SU-DHL-6 (cell line): ENCODE measurements at regions not wholly inside any gene's neighbourhood (a gene's known extent, or its start where the extent isn't known, plus 50 kb on each side); places are given as distances from the start of the nearest gene placed in this dataset.

Experiments used
- H2AFZ ChIP-seq: fragments of 200-600 bp; sonication (generic); 2 replicates; pipeline ENCODE4 v1.6.1; 2014; ENCODE audit warnings: low read depth, mild to moderate bottlenecking, moderate library complexity, mixed read lengths, antibody characterized with exemption, low read length; ENCODE audit not compliant: severe bottlenecking
- H3F3A ChIP-seq: fragments of 200-600 bp; shearing (Covaris generic); 2 replicates; pipeline ENCODE4 v1.6.0; 2016; ENCODE audit warnings: antibody characterized with exemption, mild to moderate bottlenecking; ENCODE audit not compliant: insufficient read depth
- H3K27ac ChIP-seq: fragments of 200-600 bp; sonication (generic); 2 replicates; pipeline ENCODE4 v1.5.1; 2016; ENCODE audit warnings: low read depth, mild to moderate bottlenecking, low read length, moderate library complexity, mixed read lengths
- H3K27me3 ChIP-seq: fragments of 200-600 bp; sonication (generic), shearing (Covaris generic); 2 replicates; pipeline ENCODE4 v1.6.0; 2014; ENCODE audit warnings: mild to moderate bottlenecking, low read length
- H3K36me3 ChIP-seq: fragments of 200-600 bp; sonication (generic); 2 replicates; pipeline ENCODE4 v1.6.1; 2014; ENCODE audit warnings: mild to moderate bottlenecking, low read length, mixed read lengths
- H3K4me2 ChIP-seq: fragments of 300-600, 200-600 bp; shearing (Covaris generic), sonication (generic); 2 replicates; pipeline ENCODE4 v1.6.0; 2014; ENCODE audit warnings: low read length, low read depth, mild to moderate bottlenecking; ENCODE audit not compliant: poor library complexity, severe bottlenecking
- H3K4me3 ChIP-seq: fragments of 200-600 bp; sonication (generic); 2 replicates; pipeline ENCODE4 v1.5.1; 2014; ENCODE audit warnings: antibody characterized with exemption, low read length, mild to moderate bottlenecking, mixed read lengths; ENCODE audit not compliant: insufficient read depth, poor library complexity, severe bottlenecking
- H3K79me2 ChIP-seq: fragments of 200-600 bp; sonication (generic); 2 replicates; pipeline ENCODE4 v1.6.1; 2014; ENCODE audit warnings: mild to moderate bottlenecking, low read length, moderate library complexity; ENCODE audit not compliant: insufficient read depth
- H3K9ac ChIP-seq: fragments of 200-600 bp; sonication (generic); 2 replicates; pipeline ENCODE4 v1.7.0; 2014; ENCODE audit warnings: mild to moderate bottlenecking, low read length
- H3K9me2 ChIP-seq: fragments of 200-600 bp; sonication (generic); replicated peaks from 2 replicates; pipeline ENCODE4 v1.6.1; 2014; ENCODE audit warnings: low read length; ENCODE audit not compliant: insufficient read depth
- H3K9me3 ChIP-seq: fragments of 200-600 bp; sonication (generic); 2 replicates; pipeline ENCODE4 v1.6.1; 2014; ENCODE audit warnings: low read length, mixed read lengths; ENCODE audit not compliant: insufficient read depth
- H4K20me1 ChIP-seq: fragments of 200-600 bp; sonication (generic); 2 replicates; pipeline ENCODE4 v1.6.1; 2014; ENCODE audit warnings: low read depth, mild to moderate bottlenecking, antibody characterized with exemption, low read length, moderate library complexity, mixed read lengths
- EZH2phosphoT487 ChIP-seq: fragments of 200-600 bp; sonication (generic), shearing (Covaris generic); conservative IDR thresholded peaks from 2 replicates; pipeline ENCODE4 v1.6.1; 2018; ENCODE audit warnings: mild to moderate bottlenecking, antibody characterized with exemption, low read length, moderate library complexity, mixed read lengths
- TF ChIP-seq, protein P1 (sequence below): fragments of 200-600 bp; sonication (generic); IDR thresholded peaks from one replicate; pipeline ENCODE4 v1.5.1; 2017; ENCODE audit warnings: antibody characterized with exemption, mild to moderate bottlenecking, low read length, moderate library complexity; ENCODE audit not compliant: insufficient read depth, poor library complexity, severe bottlenecking

- Histone ChIP-seq H3K9me2 (no peaks in the 10 kb centered on the region), H3K27me3 (no peaks in the 10 kb centered on the region), H4K20me1 (no peaks in the 10 kb centered on the region), H3K4me2 (no peak overlapping the region), H3K36me3 (no peaks in the 10 kb centered on the region), H2AFZ (no peak overlapping the region), H3K9ac (no peak overlapping the region), H3K79me2 (no peaks in the 10 kb centered on the region), H3K9me3 (no peaks in the 10 kb centered on the region), H3K27ac (no peak overlapping the region), H3F3A (no peaks in the 10 kb centered on the region), H3K4me3 (no peak overlapping the region)
- no peak for TF ChIP-seq EZH2phosphoT487
- TF ChIP-seq, protein P1, sequence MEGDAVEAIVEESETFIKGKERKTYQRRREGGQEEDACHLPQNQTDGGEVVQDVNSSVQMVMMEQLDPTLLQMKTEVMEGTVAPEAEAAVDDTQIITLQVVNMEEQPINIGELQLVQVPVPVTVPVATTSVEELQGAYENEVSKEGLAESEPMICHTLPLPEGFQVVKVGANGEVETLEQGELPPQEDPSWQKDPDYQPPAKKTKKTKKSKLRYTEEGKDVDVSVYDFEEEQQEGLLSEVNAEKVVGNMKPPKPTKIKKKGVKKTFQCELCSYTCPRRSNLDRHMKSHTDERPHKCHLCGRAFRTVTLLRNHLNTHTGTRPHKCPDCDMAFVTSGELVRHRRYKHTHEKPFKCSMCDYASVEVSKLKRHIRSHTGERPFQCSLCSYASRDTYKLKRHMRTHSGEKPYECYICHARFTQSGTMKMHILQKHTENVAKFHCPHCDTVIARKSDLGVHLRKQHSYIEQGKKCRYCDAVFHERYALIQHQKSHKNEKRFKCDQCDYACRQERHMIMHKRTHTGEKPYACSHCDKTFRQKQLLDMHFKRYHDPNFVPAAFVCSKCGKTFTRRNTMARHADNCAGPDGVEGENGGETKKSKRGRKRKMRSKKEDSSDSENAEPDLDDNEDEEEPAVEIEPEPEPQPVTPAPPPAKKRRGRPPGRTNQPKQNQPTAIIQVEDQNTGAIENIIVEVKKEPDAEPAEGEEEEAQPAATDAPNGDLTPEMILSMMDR: no peak
These were observed 454.3 kb upstream of the KIRREL3 start for GRCh38 chr11:127454856-127455255.

GRCh38 chr11:127452533-127452932 lies 452.0 kb upstream of the KIRREL3 start:
- no peaks in the 10 kb centered on the region for H3K9me3 ChIP-seq
- no peak overlapping the region for H3K9ac ChIP-seq
- no peak for TF ChIP-seq EZH2phosphoT487
- TF ChIP-seq, protein P1: no peak
- H3K4me2 ChIP-seq: no peak overlapping the region
- no peak overlapping the region for H3K4me3 ChIP-seq
- H3K9me2 ChIP-seq: no peaks in the 10 kb centered on the region
- H3K27me3 ChIP-seq: no peaks in the 10 kb centered on the region
- no peak overlapping the region for H3K27ac ChIP-seq
- no peaks in the 10 kb centered on the region for H3F3A ChIP-seq
- no peak overlapping the region for H2AFZ ChIP-seq
- no peaks in the 10 kb centered on the region for H3K36me3 ChIP-seq
- no peaks in the 10 kb centered on the region for H4K20me1 ChIP-seq
- no peaks in the 10 kb centered on the region for H3K79me2 ChIP-seq

- Histone ChIP-seq H3K79me2 (no peaks in the 10 kb centered on the region), H2AFZ (no peak overlapping the region), H3K27me3 (no peaks in the 10 kb centered on the region), H4K20me1 (no peaks in the 10 kb centered on the region), H3K4me2 (no peak overlapping the region), H3K9ac (no peak overlapping the region), H3K36me3 (no peaks in the 10 kb centered on the region), H3K4me3 (no peak overlapping the region), H3F3A (no peaks in the 10 kb centered on the region), H3K9me2 (no peaks in the 10 kb centered on the region), H3K9me3 (no peaks in the 10 kb centered on the region), H3K27ac (no peak overlapping the region)
- TF ChIP-seq EZH2phosphoT487: no peak
- TF ChIP-seq, protein P1: no peak
These were observed 451.3 kb upstream of the KIRREL3 start for GRCh38 chr11:127451861-127452260.

- no peak overlapping the region for H2AFZ ChIP-seq
- no peak overlapping the region for H3K4me3 ChIP-seq
- H3K9me2 ChIP-seq: no peaks in the 10 kb centered on the region
- H3K27me3 ChIP-seq: no peaks in the 10 kb centered on the region
- no peaks in the 10 kb centered on the region for H3K36me3 ChIP-seq
- H3K9me3 ChIP-seq: no peaks in the 10 kb centered on the region
- no peaks in the 10 kb centered on the region for H3F3A ChIP-seq
- no peak overlapping the region for H3K9ac ChIP-seq
- no peaks in the 10 kb centered on the region for H3K79me2 ChIP-seq
- no peak overlapping the region for H3K4me2 ChIP-seq
- no peak for TF ChIP-seq EZH2phosphoT487
- TF ChIP-seq, protein P1: no peak
- no peak overlapping the region for H3K27ac ChIP-seq
- H4K20me1 ChIP-seq: no peaks in the 10 kb centered on the region
These were observed 447.5 kb upstream of the KIRREL3 start for GRCh38 chr11:127448101-127448500.
